ENCODE measurements at regions not wholly inside any gene's neighbourhood (a gene's known extent, or its start where the extent isn't known, plus 50 kb on each side); places are given as distances from the start of the nearest gene placed in this dataset.

DNA sequence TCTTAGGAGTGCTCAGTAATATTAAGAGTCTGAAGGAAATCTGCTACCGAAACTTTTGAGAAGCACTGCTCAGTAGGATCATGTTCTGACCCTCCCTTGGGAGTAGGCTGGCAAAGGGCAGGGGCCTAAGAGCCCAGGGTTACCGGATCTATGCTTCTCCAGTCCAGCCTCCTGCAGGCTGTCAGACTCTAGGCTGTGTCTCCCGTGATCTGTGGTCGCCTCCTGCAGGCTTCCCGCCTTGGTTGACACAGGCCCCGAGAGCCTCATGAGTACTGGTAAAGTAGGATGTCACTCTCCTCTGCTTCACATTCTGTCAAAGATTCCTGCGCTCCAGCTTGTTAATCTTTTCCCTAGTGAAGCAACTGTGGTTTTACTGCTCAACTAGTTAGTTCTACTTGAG, 647.8 kb upstream of the RAB6C start:
- TF ChIP-seq, protein P1, sequence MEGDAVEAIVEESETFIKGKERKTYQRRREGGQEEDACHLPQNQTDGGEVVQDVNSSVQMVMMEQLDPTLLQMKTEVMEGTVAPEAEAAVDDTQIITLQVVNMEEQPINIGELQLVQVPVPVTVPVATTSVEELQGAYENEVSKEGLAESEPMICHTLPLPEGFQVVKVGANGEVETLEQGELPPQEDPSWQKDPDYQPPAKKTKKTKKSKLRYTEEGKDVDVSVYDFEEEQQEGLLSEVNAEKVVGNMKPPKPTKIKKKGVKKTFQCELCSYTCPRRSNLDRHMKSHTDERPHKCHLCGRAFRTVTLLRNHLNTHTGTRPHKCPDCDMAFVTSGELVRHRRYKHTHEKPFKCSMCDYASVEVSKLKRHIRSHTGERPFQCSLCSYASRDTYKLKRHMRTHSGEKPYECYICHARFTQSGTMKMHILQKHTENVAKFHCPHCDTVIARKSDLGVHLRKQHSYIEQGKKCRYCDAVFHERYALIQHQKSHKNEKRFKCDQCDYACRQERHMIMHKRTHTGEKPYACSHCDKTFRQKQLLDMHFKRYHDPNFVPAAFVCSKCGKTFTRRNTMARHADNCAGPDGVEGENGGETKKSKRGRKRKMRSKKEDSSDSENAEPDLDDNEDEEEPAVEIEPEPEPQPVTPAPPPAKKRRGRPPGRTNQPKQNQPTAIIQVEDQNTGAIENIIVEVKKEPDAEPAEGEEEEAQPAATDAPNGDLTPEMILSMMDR (IDR thresholded peaks at IDR 0.05), result no peak
- TF ChIP-seq POLR2A (IDR thresholded peaks at IDR 0.05), result no peak

Data from ovary (tissue), 3 donors.